GM06990 (cell line): ENCODE measurements at regions not wholly inside any gene's neighbourhood (a gene's known extent, or its start where the extent isn't known, plus 50 kb on each side); places are given as distances from the start of the nearest gene placed in this dataset.

ENCODE experiments used
- DNase-seq: peaks from one replicate; pipeline ENCODE4 v3.0.0-alpha.2; 2011; ENCODE audit not compliant: insufficient read length; ENCODE audit errors: extremely low read depth
- H3K27me3 ChIP-seq: replicated peaks from 2 replicates; pipeline ENCODE4 v1.6.0; 2011; ENCODE audit warnings: low read length; ENCODE audit not compliant: control insufficient read depth, insufficient read depth
- H3K36me3 ChIP-seq: 2 replicates; pipeline ENCODE4 v1.5.1; 2011; ENCODE audit warnings: low read length; ENCODE audit not compliant: control insufficient read depth, insufficient read depth
- H3K4me3 ChIP-seq: replicated peaks from 2 replicates; pipeline ENCODE4 v1.5.1; 2011; ENCODE audit warnings: low read depth, mild to moderate bottlenecking, control low read depth, low read length
- TF ChIP-seq, protein P1 (sequence below): IDR thresholded peaks from 2 replicates; pipeline ENCODE4 v1.5.1; 2011; ENCODE audit warnings: low read length, control low read depth, mild to moderate bottlenecking, inconsistent platforms; ENCODE audit not compliant: insufficient read depth, poor library complexity, severe bottlenecking

DNA sequence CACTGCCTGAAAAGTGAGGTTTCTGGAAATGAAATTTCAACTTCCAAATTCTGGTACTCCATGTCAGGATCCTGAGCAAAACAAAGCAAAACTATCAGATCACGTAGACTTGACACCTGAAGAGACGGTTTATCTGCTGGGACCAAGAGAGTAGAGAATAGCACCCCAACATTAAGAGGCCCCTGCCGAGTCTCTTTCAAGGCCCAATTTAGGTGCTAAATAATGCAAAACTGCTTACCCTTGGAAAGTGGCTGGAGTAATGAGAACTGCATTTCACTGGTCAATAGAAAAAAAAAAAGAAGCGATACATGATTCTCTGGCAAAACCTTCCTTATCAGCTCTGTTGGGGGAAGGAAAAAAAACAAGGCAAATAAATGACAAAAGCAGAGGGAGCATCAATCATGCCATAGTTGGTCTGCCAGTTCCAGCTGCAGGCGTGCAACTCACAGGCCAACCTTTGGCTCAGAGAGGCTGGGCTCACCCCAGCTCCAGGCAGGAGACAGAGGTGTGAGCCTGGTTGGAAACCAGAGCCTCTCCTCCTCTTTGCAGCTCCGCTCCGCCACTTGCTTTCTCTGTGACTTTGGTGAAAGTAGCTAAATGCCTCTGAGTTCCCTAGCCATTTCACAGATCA lies 595.2 kb downstream of the TOX3 start:
- H3K4me3 ChIP-seq, result no peak overlapping the region
- DNase-seq, result no peak
- H3K27me3 ChIP-seq, result no peaks in the 10 kb centered on the region
- TF ChIP-seq, protein P1, sequence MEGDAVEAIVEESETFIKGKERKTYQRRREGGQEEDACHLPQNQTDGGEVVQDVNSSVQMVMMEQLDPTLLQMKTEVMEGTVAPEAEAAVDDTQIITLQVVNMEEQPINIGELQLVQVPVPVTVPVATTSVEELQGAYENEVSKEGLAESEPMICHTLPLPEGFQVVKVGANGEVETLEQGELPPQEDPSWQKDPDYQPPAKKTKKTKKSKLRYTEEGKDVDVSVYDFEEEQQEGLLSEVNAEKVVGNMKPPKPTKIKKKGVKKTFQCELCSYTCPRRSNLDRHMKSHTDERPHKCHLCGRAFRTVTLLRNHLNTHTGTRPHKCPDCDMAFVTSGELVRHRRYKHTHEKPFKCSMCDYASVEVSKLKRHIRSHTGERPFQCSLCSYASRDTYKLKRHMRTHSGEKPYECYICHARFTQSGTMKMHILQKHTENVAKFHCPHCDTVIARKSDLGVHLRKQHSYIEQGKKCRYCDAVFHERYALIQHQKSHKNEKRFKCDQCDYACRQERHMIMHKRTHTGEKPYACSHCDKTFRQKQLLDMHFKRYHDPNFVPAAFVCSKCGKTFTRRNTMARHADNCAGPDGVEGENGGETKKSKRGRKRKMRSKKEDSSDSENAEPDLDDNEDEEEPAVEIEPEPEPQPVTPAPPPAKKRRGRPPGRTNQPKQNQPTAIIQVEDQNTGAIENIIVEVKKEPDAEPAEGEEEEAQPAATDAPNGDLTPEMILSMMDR, result no peak
- H3K36me3 ChIP-seq, result no peaks in the 10 kb centered on the region

DNA sequence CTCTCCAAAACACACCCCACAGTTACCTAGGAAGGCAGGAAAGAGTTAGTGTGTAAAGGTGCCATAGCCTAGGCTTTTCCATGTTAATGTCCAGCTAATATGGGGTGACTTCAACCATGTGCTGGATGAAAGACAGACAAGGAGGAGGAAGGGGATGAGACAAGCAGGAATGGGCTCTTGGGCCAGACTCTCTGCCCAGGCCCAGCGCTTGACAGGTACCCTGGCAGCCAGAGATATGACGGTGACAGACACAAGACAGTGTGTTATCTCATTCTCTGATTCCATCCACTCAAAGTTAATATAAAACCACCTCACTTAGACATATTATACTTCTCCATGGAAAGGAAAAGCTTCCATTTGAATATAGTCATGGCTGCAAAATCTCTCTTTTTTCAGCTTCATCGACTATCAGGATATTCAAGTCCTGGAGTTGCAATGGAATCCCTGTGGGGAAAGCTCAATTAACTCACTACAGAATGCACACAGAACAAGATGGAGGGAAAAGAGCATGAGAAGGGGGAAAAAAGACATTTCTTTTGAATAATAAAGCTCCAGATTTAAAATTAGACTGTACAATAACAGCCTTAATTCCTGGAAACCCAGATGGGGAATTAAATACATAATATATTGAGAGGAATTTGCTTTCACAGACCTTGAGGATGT lies 596.7 kb downstream of the TOX3 start:
- TF ChIP-seq, protein P1, result no peak

DNA sequence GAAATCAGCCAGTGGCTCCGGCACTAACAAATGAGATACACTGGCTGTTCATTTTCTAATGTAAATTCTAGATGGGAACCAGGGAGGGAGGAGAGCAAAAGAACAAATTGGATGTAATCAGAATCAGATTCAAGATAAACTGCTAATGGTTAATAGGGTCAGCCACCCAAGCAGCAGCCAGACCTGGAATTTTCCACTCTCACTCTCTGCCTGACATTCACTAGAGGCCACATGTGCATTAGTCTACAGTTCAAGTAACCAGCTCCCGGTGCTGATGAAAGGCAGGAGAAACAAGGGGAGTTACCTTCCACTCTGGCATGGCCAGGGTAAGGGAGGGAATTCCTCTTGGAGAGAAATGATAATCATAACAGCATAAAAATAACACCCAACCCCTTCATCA lies 597.7 kb downstream of the TOX3 start:
- Histone ChIP-seq H3K36me3 (no peaks in the 10 kb centered on the region), H3K27me3 (no peaks in the 10 kb centered on the region), H3K4me3 (no peak overlapping the region)
- DNase-seq, result no peak
- TF ChIP-seq, protein P1, result no peak

More for the DNA sequence above, 596.7 kb downstream of the TOX3 start:
- H3K27me3 ChIP-seq, result no peaks in the 10 kb centered on the region
- no peak overlapping the region for H3K4me3 ChIP-seq
- no peak for DNase-seq
- no peaks in the 10 kb centered on the region for H3K36me3 ChIP-seq

DNA sequence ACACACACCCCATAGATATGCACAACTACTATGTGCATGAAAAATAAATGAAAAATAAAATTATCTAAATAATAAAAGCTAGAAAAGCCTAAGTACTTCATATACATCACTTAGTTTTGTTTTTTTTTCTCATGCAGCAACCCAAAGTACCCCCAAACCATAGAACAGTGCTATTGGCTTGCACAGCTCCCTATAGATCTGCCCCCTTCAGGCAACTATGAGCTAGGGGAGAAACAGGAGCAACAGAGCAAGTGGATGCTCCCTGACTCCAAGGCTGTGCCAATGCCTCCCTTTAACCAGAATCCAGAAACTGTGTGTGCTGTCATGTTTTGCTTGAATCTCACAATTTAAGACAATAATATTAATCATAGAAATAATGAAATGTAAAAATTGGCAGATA lies 605.5 kb downstream of the TOX3 start:
- no peaks in the 10 kb centered on the region for H3K27me3 ChIP-seq
- TF ChIP-seq, protein P1, result no peak
- DNase-seq, result no peak

DNA sequence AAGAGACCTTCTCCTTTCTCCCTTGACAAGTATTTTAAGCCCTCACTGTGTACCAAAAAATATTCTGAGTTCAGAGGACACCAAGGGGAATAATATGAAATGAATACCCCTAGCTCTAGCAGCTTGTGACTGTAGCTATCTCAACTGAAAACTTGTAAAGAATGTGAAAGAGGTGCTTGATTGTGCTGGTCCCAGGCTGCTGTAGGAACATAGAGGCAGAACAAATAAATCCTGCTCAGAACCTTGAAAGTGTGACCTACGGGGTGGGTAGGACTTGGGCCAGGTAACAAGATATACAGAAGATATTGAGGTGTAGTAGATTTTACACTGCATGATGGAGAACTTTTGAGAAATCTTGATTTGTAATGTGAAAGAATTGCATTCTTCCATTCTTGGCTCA lies 606.8 kb downstream of the TOX3 start:
- Histone ChIP-seq H3K4me3 (no peak overlapping the region), H3K36me3 (no peaks in the 10 kb centered on the region), H3K27me3 (no peaks in the 10 kb centered on the region)
- no peak for DNase-seq
- TF ChIP-seq, protein P1, result no peak

More for the DNA sequence above, 605.5 kb downstream of the TOX3 start:
- H3K36me3 ChIP-seq, result no peaks in the 10 kb centered on the region
- H3K4me3 ChIP-seq, result no peak overlapping the region
